NB4 (cell line): ENCODE measurements at regions not wholly inside any gene's neighbourhood (a gene's known extent, or its start where the extent isn't known, plus 50 kb on each side); places are given as distances from the start of the nearest gene placed in this dataset.
"Not testable (repeated sequence)": the region's sequence is repeated elsewhere in the genome, so short reads cannot be mapped to it uniquely, and the experiment has no call there.

Experiments
- DNase-seq: peaks from one replicate; pipeline ENCODE4 v3.0.0; 2010; ENCODE audit warnings: low read depth
- H3K4me3 ChIP-seq: one replicate; pipeline ENCODE4 v1.5.1; 2011; ENCODE audit warnings: mild to moderate bottlenecking, low read depth, low read length, moderate library complexity
- MYC ChIP-seq: IDR thresholded peaks from 2 replicates; pipeline ENCODE4 v1.6.1; 2011; ENCODE audit warnings: low read depth, low read length
- POLR2A ChIP-seq: IDR thresholded peaks from 2 replicates; pipeline ENCODE4 v1.6.1; 2011; ENCODE audit warnings: mild to moderate bottlenecking; ENCODE audit not compliant: insufficient read length; ENCODE audit errors: extremely low read depth
- TF ChIP-seq, protein P1 (sequence below): IDR thresholded peaks from 2 replicates; pipeline ENCODE4 v1.6.1; 2011; ENCODE audit warnings: low read depth, low read length
- TF ChIP-seq, protein P2 (sequence below): IDR thresholded peaks from one replicate; pipeline ENCODE4 v1.5.1; 2012; ENCODE audit warnings: low read depth, low read length

DNA sequence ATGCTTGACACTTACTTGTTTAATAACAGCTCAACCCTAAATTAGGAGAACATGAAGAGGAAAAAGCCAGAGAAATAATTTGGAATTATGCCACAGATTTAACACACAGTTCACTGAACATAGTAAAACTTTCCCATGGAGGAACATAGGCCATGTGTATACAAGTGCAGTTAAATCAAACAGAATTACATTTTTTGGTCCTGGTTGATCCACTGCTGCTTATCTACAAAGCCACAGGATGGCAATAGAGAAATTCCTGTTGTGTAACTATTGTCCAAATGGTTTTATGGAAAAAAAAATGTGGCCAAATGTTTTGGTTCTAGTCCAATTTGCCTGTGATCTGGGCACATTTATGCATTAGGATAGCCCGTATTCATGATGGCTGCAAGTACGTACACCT, 136.8 kb downstream of the ALDH8A1 start:
- TF ChIP-seq, protein P1, sequence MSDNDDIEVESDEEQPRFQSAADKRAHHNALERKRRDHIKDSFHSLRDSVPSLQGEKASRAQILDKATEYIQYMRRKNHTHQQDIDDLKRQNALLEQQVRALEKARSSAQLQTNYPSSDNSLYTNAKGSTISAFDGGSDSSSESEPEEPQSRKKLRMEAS: no peak
- no peak for DNase-seq
- H3K4me3 ChIP-seq: no peak overlapping the region

DNA sequence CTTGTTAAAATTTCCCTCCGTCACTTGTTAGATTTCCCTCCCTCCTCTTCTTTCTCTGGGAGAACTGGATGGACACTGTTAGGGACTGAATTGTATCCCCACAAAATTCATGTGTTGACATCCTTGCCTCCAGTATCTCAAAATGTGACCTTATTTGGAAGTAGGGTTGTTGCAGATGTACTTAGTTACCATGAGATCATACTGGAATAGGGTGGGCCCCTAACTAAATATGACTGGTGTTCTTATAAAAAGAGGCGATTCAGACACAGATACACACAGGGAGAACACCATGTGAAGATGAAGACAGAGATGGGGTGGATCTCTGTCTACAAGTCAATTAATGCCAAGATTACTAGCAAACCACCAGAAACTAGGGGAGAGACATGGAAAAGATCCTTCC, 139.5 kb downstream of the ALDH8A1 start:
- no peak overlapping the region for H3K4me3 ChIP-seq
- TF ChIP-seq, protein P1: no peak
- TF ChIP-seq POLR2A (no peak), MYC (no peak)
- TF ChIP-seq, protein P2, sequence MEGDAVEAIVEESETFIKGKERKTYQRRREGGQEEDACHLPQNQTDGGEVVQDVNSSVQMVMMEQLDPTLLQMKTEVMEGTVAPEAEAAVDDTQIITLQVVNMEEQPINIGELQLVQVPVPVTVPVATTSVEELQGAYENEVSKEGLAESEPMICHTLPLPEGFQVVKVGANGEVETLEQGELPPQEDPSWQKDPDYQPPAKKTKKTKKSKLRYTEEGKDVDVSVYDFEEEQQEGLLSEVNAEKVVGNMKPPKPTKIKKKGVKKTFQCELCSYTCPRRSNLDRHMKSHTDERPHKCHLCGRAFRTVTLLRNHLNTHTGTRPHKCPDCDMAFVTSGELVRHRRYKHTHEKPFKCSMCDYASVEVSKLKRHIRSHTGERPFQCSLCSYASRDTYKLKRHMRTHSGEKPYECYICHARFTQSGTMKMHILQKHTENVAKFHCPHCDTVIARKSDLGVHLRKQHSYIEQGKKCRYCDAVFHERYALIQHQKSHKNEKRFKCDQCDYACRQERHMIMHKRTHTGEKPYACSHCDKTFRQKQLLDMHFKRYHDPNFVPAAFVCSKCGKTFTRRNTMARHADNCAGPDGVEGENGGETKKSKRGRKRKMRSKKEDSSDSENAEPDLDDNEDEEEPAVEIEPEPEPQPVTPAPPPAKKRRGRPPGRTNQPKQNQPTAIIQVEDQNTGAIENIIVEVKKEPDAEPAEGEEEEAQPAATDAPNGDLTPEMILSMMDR: no peak
- no peak for DNase-seq

DNA sequence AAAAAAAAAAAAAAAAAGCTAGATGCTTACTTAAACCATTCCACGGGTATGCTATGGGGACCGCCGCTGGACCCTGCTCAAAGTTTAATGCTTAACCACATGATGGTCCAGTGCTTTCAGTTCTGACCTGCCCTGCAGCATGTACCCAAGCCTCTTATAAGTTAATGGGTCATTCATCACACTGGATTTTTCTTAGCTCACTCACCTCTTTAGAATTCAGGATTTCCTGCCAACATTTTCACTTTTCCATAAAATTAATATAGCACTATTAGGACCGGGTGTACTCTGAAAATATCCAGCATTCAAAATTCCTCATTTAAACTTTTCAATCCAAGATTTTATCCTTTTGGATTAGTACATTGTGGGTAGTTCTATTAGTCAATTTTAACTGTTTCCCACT, 140.8 kb downstream of the ALDH8A1 start:
- TF ChIP-seq POLR2A (no peak), MYC (no peak)
- TF ChIP-seq, protein P1: no peak
- TF ChIP-seq, protein P2: no peak
- H3K4me3 ChIP-seq: no peak overlapping the region
- no peak for DNase-seq

DNA sequence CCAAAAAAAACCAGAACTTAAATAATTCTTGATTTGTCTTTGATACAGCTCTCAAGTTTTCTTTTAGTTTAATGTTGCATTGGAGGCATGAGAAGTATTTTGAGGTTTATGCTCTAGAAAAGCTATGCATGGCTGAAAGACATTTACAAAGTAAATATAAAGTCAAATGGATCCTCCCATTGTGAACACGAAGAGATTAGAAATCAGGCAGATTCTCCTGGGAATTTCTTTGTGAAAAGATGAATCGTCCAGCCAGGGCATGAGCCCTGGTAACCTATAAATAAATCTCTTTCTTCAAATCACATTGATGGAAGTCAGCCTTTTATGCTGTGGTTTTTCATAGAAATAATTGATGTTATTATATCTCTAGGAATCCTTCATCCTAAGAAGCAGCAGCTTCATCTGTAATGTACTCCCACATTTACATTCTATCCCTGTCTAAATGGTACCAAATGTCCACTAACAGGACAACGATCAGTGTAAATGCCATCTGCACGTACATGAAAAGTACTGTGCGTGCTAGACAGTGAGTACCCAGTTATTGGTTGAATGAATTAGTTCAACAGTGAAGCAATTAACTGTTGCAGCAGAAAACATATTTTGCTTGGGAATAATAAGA, 143.6 kb downstream of the ALDH8A1 start:
- DNase-seq: no peak
- TF ChIP-seq, protein P2: no peak
- TF ChIP-seq POLR2A: no peak
- no peak for TF ChIP-seq MYC
- TF ChIP-seq, protein P1: no peak
- no peak overlapping the region for H3K4me3 ChIP-seq

DNA sequence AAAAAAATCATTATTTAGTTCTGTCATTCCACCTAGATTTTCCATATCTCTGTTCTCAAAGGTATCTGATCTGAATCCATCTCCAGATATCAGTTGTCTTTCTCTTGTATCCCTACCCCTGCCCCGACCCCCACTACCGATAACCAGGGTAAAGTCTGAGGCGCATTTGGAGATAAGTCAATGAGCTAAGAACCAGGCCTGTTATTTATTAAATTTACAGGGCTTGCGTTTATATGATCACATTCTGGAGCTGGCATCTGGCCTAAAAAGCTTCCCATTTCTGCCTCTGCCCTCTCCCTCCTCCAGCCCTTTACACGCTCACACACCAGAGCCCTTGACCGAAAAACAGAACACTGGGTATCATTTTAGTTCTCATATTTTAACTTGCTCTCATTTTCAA, 144.7 kb downstream of the ALDH8A1 start:
- H3K4me3 ChIP-seq: no peak overlapping the region
- DNase-seq: no peak
- TF ChIP-seq, protein P2: no peak
- TF ChIP-seq, protein P1: no peak
- TF ChIP-seq POLR2A (no peak), MYC (no peak)

DNA sequence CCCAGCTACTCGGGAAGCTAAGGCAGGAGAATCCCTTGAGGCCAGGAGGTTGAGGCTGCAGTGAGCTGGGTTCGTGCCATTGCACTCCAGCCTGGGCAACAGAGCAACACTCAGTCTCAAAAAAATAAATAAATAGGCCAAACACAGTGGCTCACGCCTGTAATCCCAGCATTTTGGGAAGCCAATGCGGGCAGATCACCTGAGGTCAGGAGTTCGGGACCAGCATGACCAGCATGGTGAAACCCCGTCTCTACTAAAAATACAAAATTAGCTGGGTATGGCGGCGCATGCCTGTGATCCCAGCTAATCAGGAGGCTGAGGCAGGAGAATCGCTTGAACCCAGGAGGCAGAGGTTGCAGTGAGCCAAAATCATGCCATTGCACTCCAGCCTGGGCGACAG, 145.6 kb downstream of the ALDH8A1 start:
- not testable (repeated sequence) for DNase-seq, H3K4me3 ChIP-seq

DNA sequence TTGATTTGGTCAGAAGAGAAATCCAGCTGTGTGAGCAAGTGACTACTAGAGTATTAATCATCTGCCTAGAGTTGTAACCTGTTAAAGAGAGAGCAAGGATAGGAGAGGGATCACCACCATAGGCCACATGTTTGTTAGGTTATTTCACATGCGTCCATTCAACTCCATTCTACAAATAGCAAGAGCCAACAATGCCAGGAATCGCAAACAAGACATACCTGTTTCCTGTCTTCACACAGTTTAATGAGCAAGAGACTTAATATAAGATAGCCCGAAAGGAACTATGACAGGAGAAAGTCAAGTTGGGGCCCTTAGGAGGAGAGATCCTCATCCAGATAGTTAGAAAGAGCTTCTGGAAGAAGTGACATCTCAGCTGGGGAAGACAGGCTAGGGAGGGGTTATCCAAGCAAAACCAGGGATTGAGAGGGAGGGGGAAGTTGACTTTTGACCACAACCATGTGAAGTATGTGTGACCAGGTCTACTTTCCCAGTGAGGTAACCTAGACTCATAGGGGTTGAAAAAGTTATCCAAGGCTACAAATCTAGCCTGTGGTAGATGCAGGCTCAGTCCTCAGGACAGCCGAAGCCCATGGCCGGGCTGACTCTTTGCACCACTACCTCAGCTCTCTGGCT, 147.4 kb downstream of the ALDH8A1 start:
- TF ChIP-seq POLR2A: no peak
- TF ChIP-seq, protein P1: no peak
- TF ChIP-seq, protein P2: no peak
- TF ChIP-seq MYC: no peak
- no peak for DNase-seq
- H3K4me3 ChIP-seq: no peak overlapping the region
